ENCODE measurements at regions not wholly inside any gene's neighbourhood (a gene's known extent, or its start where the extent isn't known, plus 50 kb on each side); places are given as distances from the start of the nearest gene placed in this dataset.
"Not testable (repeated sequence)": the region's sequence is repeated elsewhere in the genome, so short reads cannot be mapped to it uniquely, and the experiment has no call there.

- no peaks in the 10 kb centered on the region for H3K27me3 Mint-ChIP-seq
Measured at GRCh38 chr18:42330296-42330695, 375.3 kb downstream of the PIK3C3 start.

DNA sequence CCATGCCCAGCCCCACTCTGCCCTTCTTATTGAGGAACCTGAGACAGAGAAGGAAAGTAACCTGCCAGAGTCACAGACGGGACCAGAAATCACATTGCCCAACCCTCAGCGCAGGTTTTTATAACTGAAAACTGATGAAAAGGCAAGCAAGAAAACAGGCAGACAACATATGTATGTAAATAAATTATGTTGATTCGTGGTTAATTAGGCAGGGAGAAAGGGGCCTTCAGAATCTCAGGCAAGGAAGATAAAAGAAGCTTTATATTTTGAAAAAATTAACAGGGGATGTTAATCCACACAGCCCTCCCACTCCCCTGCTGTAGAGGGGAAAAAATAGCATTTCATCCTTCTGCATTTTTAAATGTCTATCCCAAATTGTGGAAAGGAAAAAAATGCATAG lies 378.5 kb downstream of the PIK3C3 start:
- Histone ChIP-seq H3K4me3 (ENCODE audit: control insufficient read depth in 1 of 2, extremely low read depth in 1 of 2, low read length in 1 of 2) (no peak overlapping the region), H3K27me3 (replicated peaks in 1 of 2; ENCODE audit: control insufficient read depth in 2 of 2, extremely low read depth in 1 of 2, insufficient read depth in 2 of 2, low read length in 1 of 2) (no peaks in the 10 kb centered on the region), H3K36me3 (ENCODE audit: control insufficient read depth in 2 of 2, extremely low read depth in 1 of 2, insufficient read depth in 1 of 2, low read length in 1 of 2) (no peaks in the 10 kb centered on the region), H3K4me1 (ENCODE audit: control insufficient read depth in 1 of 2, extremely low read depth in 1 of 2, insufficient read depth in 2 of 2, low read length in 2 of 2) (no peaks in the 10 kb centered on the region), H3K27ac (ENCODE audit: low read length) (no peak overlapping the region), H3K9me3 (no peaks in the 10 kb centered on the region)
- H3K9me3 Mint-ChIP-seq: peaks cover 0 to 5% (median 5%) of the 10 kb centered on the region in 3 donors
- H3K27ac Mint-ChIP-seq: no peak overlapping the region
- no peaks in the 10 kb centered on the region for H3K27me3 Mint-ChIP-seq
- WGBS (ENCODE audit: insufficient coverage): no CpG with 5 or more reads among the region's 3 CpGs
- ChIA-PET CTCF (no interaction called here), POLR2A (no interaction called here)
- ATAC-seq (replicated peaks in 1 of 4) (no peak), DNase-seq (no peak)
- no peaks in the 10 kb centered on the region for H3K4me1 Mint-ChIP-seq
- H3K36me3 Mint-ChIP-seq: no peaks in the 10 kb centered on the region
- H3K4me3 Mint-ChIP-seq: no peak overlapping the region

More at GRCh38 chr18:42330296-42330695, 375.3 kb downstream of the PIK3C3 start:
- ATAC-seq (replicated peaks in 1 of 4) (no peak), DNase-seq (no peak)
- H3K36me3 ChIP-seq (ENCODE audit: control insufficient read depth in 2 of 2, extremely low read depth in 1 of 2, insufficient read depth in 1 of 2, low read length in 1 of 2): no peaks in the 10 kb centered on the region
- no peaks in the 10 kb centered on the region for H3K4me1 ChIP-seq (ENCODE audit: control insufficient read depth in 1 of 2, extremely low read depth in 1 of 2, insufficient read depth in 2 of 2, low read length in 2 of 2)
- H3K36me3 Mint-ChIP-seq: no peaks in the 10 kb centered on the region
- peaks cover 0 to 5% (median 2%) of the 10 kb centered on the region in 3 donors for H3K9me3 Mint-ChIP-seq
- H3K27ac Mint-ChIP-seq: no peak overlapping the region
- no peaks in the 10 kb centered on the region for H3K4me1 Mint-ChIP-seq
- H3K27me3 ChIP-seq (replicated peaks in 1 of 2; ENCODE audit: control insufficient read depth in 2 of 2, extremely low read depth in 1 of 2, insufficient read depth in 2 of 2, low read length in 1 of 2): no peaks in the 10 kb centered on the region
- no peak overlapping the region for H3K4me3 Mint-ChIP-seq
- ChIA-PET CTCF (no interaction called here), POLR2A (no interaction called here)
- no peaks in the 10 kb centered on the region for H3K9me3 ChIP-seq
- no peak overlapping the region for H3K4me3 ChIP-seq (ENCODE audit: control insufficient read depth in 1 of 2, extremely low read depth in 1 of 2, low read length in 1 of 2)
- no peak overlapping the region for H3K27ac ChIP-seq (ENCODE audit: low read length)
- WGBS (ENCODE audit: insufficient coverage): 92% methylated on average over 2 of the region's 3 CpGs

DNA sequence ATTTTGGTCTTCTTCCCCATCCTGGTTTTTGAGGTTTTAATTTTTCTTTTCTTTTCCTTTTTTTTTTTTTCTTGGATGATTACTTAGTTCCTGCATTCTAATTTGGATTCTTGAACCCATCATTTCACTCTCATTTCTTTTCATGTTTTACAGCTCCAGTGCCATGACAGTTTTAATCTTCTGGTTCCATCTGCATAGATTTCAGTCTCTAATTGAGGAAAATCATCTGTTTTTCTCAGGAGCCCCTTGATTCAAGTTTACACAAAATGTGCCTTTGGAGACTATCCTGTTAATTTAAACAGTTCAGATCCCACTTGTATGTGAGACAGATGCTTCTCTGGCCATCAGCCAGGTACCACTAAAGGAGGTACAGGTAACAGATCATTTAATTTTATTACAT lies 379.9 kb downstream of the PIK3C3 start:
- H3K27me3 Mint-ChIP-seq: no peaks in the 10 kb centered on the region
- H3K9me3 Mint-ChIP-seq: peaks cover 0 to 5% (median 5%) of the 10 kb centered on the region in 3 donors
- no peak overlapping the region for H3K4me3 Mint-ChIP-seq
- ChIA-PET POLR2A (no interaction called here), CTCF (no interaction called here)
- no peaks in the 10 kb centered on the region for H3K36me3 Mint-ChIP-seq
- ATAC-seq (replicated peaks in 1 of 4) (no peak), DNase-seq (no peak)
- Histone ChIP-seq H3K36me3 (ENCODE audit: control insufficient read depth in 2 of 2, extremely low read depth in 1 of 2, insufficient read depth in 1 of 2, low read length in 1 of 2) (no peaks in the 10 kb centered on the region), H3K27me3 (replicated peaks in 1 of 2; ENCODE audit: control insufficient read depth in 2 of 2, extremely low read depth in 1 of 2, insufficient read depth in 2 of 2, low read length in 1 of 2) (no peaks in the 10 kb centered on the region), H3K27ac (ENCODE audit: low read length) (no peak overlapping the region), H3K4me3 (ENCODE audit: control insufficient read depth in 1 of 2, extremely low read depth in 1 of 2, low read length in 1 of 2) (no peak overlapping the region), H3K4me1 (ENCODE audit: control insufficient read depth in 1 of 2, extremely low read depth in 1 of 2, insufficient read depth in 2 of 2, low read length in 2 of 2) (no peaks in the 10 kb centered on the region), H3K9me3 (no peaks in the 10 kb centered on the region)
- H3K4me1 Mint-ChIP-seq: no peaks in the 10 kb centered on the region
- no peak overlapping the region for H3K27ac Mint-ChIP-seq

GRCh38 chr18:42336139-42336538 lies 381.1 kb downstream of the PIK3C3 start:
- Histone ChIP-seq H3K4me3 (ENCODE audit: control insufficient read depth in 1 of 2, extremely low read depth in 1 of 2, low read length in 1 of 2) (no peak overlapping the region), H3K27me3 (replicated peaks in 1 of 2; ENCODE audit: control insufficient read depth in 2 of 2, extremely low read depth in 1 of 2, insufficient read depth in 2 of 2, low read length in 1 of 2) (no peaks in the 10 kb centered on the region), H3K9me3 (no peaks in the 10 kb centered on the region), H3K4me1 (ENCODE audit: control insufficient read depth in 1 of 2, extremely low read depth in 1 of 2, insufficient read depth in 2 of 2, low read length in 2 of 2) (no peaks in the 10 kb centered on the region), H3K27ac (ENCODE audit: low read length) (no peak overlapping the region), H3K36me3 (ENCODE audit: control insufficient read depth in 2 of 2, extremely low read depth in 1 of 2, insufficient read depth in 1 of 2, low read length in 1 of 2) (no peaks in the 10 kb centered on the region)
- Mint-ChIP-seq H3K27me3 (no peaks in the 10 kb centered on the region), H3K27ac (no peak overlapping the region), H3K4me3 (no peak overlapping the region), H3K36me3 (no peaks in the 10 kb centered on the region), H3K9me3 (peaks cover 4 to 5% (median 5%) of the 10 kb centered on the region in 3 donors), H3K4me1 (no peaks in the 10 kb centered on the region)
- DNase-seq (no peak), ATAC-seq (replicated peaks in 1 of 4) (no peak)
- no CpG with 5 or more reads among the region's 2 CpGs for WGBS (ENCODE audit: insufficient coverage)
- CTCF ChIA-PET: interaction anchor here in 1 of 2 donors (0.7 kb wide), 1 partner anchor 139 kb away, joined by 4 read pairs; no protein-coding TSS in a partner anchor
- POLR2A ChIA-PET: no interaction called here

- H3K4me1 Mint-ChIP-seq; CTCF ChIA-PET; H3K4me3 Mint-ChIP-seq; H3K9me3 ChIP-seq; H3K27me3 Mint-ChIP-seq; H3K9me3 Mint-ChIP-seq; POLR2A ChIA-PET; H3K27me3 ChIP-seq (replicated peaks in 1 of 2; ENCODE audit: control insufficient read depth in 2 of 2, extremely low read depth in 1 of 2, insufficient read depth in 2 of 2, low read length in 1 of 2); H3K36me3 Mint-ChIP-seq; H3K27ac Mint-ChIP-seq; H3K4me1 ChIP-seq (ENCODE audit: control insufficient read depth in 1 of 2, extremely low read depth in 1 of 2, insufficient read depth in 2 of 2, low read length in 2 of 2); DNase-seq; ATAC-seq (replicated peaks in 1 of 4); H3K27ac ChIP-seq (ENCODE audit: low read length); H3K36me3 ChIP-seq (ENCODE audit: control insufficient read depth in 2 of 2, extremely low read depth in 1 of 2, insufficient read depth in 1 of 2, low read length in 1 of 2); H3K4me3 ChIP-seq (ENCODE audit: control insufficient read depth in 1 of 2, extremely low read depth in 1 of 2, low read length in 1 of 2): not testable (repeated sequence)
- 96% methylated on average over 2 of the region's 2 CpGs for WGBS (ENCODE audit: insufficient coverage)
Measured at GRCh38 chr18:42337337-42337736, 382.3 kb downstream of the PIK3C3 start.

DNA sequence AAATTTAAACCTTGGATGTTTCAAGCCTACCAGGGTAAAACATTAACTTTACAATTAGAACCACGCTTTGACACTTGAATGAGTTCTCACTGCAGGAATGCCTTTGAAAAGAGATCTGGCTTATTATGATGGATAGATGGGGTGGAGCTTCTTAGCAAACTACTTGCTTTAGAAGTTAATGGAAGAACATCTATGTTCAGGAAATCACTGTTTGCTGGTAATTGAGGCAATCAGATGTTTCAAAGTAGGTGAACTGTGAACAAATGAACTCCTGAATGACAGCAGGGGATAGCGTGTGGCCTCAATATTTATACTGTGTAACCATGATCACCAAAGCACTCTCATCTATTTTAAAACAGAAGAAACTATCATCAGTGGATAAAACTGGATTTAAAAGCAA lies 383.6 kb downstream of the PIK3C3 start:
- ATAC-seq (replicated peaks in 1 of 4) (no peak), DNase-seq (no peak)
- Mint-ChIP-seq H3K4me3 (no peak overlapping the region), H3K27me3 (no peaks in the 10 kb centered on the region), H3K36me3 (no peaks in the 10 kb centered on the region), H3K27ac (no peak overlapping the region), H3K9me3 (peaks cover 0 to 4% (median 3%) of the 10 kb centered on the region in 3 donors), H3K4me1 (no peaks in the 10 kb centered on the region)
- Histone ChIP-seq H3K27me3 (replicated peaks in 1 of 2; ENCODE audit: control insufficient read depth in 2 of 2, extremely low read depth in 1 of 2, insufficient read depth in 2 of 2, low read length in 1 of 2) (no peaks in the 10 kb centered on the region), H3K4me1 (ENCODE audit: control insufficient read depth in 1 of 2, extremely low read depth in 1 of 2, insufficient read depth in 2 of 2, low read length in 2 of 2) (no peaks in the 10 kb centered on the region), H3K27ac (ENCODE audit: low read length) (no peak overlapping the region), H3K9me3 (no peaks in the 10 kb centered on the region), H3K36me3 (ENCODE audit: control insufficient read depth in 2 of 2, extremely low read depth in 1 of 2, insufficient read depth in 1 of 2, low read length in 1 of 2) (no peaks in the 10 kb centered on the region), H3K4me3 (ENCODE audit: control insufficient read depth in 1 of 2, extremely low read depth in 1 of 2, low read length in 1 of 2) (no peak overlapping the region)
- WGBS (ENCODE audit: insufficient coverage): no CpG with 5 or more reads among the region's 2 CpGs
- ChIA-PET CTCF (no interaction called here), POLR2A (interaction anchor here in 1 of 2 donors (0.7 kb wide), 1 partner anchor 11 kb away, joined by 3 read pairs; no protein-coding TSS in a partner anchor)

DNA sequence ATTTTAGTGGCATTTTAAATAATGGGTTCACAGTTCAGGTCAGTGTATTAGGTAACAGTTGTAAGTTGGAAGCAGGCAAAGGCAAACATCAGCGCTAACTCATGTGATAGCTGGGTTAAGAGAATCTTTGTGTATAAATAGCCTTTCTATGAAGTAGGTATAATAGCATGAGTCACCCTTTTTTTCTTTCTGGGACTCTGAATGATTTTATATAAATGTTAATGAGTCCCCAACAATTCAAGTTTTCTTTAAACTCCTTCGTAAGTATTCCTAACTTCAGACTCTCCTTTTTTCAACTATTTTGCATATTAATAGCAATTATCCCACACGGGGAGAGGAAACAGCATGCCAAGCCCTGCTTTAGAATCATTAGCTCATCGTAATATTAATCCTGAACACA lies 384.3 kb downstream of the PIK3C3 start:
- no CpG with 5 or more reads among the region's 4 CpGs for whole genome bisulfite sequencing (ENCODE audit: insufficient coverage)

More for the DNA sequence above, 384.3 kb downstream of the PIK3C3 start:
- Histone ChIP-seq H3K27me3 (replicated peaks in 1 of 2; ENCODE audit: control insufficient read depth in 2 of 2, extremely low read depth in 1 of 2, insufficient read depth in 2 of 2, low read length in 1 of 2) (no peaks in the 10 kb centered on the region), H3K36me3 (ENCODE audit: control insufficient read depth in 2 of 2, extremely low read depth in 1 of 2, insufficient read depth in 1 of 2, low read length in 1 of 2) (no peaks in the 10 kb centered on the region), H3K4me1 (ENCODE audit: control insufficient read depth in 1 of 2, extremely low read depth in 1 of 2, insufficient read depth in 2 of 2, low read length in 2 of 2) (no peaks in the 10 kb centered on the region), H3K9me3 (no peaks in the 10 kb centered on the region), H3K27ac (ENCODE audit: low read length) (no peak overlapping the region), H3K4me3 (ENCODE audit: control insufficient read depth in 1 of 2, extremely low read depth in 1 of 2, low read length in 1 of 2) (no peak overlapping the region)
- no peak overlapping the region for H3K27ac Mint-ChIP-seq
- H3K36me3 Mint-ChIP-seq: no peaks in the 10 kb centered on the region
- H3K4me3 Mint-ChIP-seq: no peak overlapping the region
- H3K9me3 Mint-ChIP-seq: peaks cover 0 to 4% (median 3%) of the 10 kb centered on the region in 3 donors
- DNase-seq (no peak), ATAC-seq (replicated peaks in 1 of 4) (no peak)
- ChIA-PET POLR2A (no interaction called here), CTCF (interaction anchor here in 1 of 2 donors (0.6 kb wide), 1 partner anchor 17 kb away, joined by 3 read pairs; no protein-coding TSS in a partner anchor)
- H3K27me3 Mint-ChIP-seq: no peaks in the 10 kb centered on the region
- H3K4me1 Mint-ChIP-seq: no peaks in the 10 kb centered on the region

Measured in T-cell (primary cell).